HepG2 (cell line): ENCODE measurements at regions not wholly inside any gene's neighbourhood (a gene's known extent, or its start where the extent isn't known, plus 50 kb on each side); places are given as distances from the start of the nearest gene placed in this dataset.

ENCODE experiments used
- ATAC-seq: fragments of 200-7000 bp; cut with Tn5 transposase; 3 replicates; pipeline ENCODE4 v1.9.1; 2020; ENCODE audit warnings: mild to moderate bottlenecking, moderate library complexity
- BruUV-seq: library from RNA; stranded (reverse); fragments of 400-500 nt; replicated peaks from 2 replicates; lab custom pipeline; 2021; lab: Mats Ljungman, UMichigan
- CTCF ChIA-PET: fragments of 300-600 bp; formaldehyde crosslinking; extraction: SDS; loops from one replicate; lab custom pipeline; 2021; ENCODE audit warnings: low total read pairs, inconsistent platforms, low intra/inter-chr PET ratio; lab: Yijun Ruan, JAX
- POLR2A ChIA-PET: fragments of 350-600 bp; sonication (Branson Sonifier 250); formaldehyde crosslinking; loops from one replicate; lab custom pipeline; 2020; ENCODE audit warnings: antibody characterized with exemption, inconsistent platforms; lab: Yijun Ruan, JAX
- DNase-seq: peaks from one replicate; pipeline ENCODE4 v3.0.0-alpha.2; 2015; ENCODE audit warnings: low spot score
- FAIRE-seq: peaks from 3 replicates; lab custom pipeline; 2011; peaks lifted over from hg19 to GRCh38; lab: Jason Lieb, UNC
- H2AFZ ChIP-seq: one replicate; pipeline ENCODE4 v1.6.1; 2011; ENCODE audit warnings: low read length, inconsistent platforms
- H3K27ac ChIP-seq: fragments of 300-600 bp; 3 replicates; pipeline ENCODE4 v1.8.0; 2011; ENCODE audit warnings: mixed run types, mild to moderate bottlenecking, mixed read lengths, low read length, inconsistent platforms; ENCODE audit not compliant: insufficient read depth; ENCODE audit errors: extremely low read length
- H3K27me3 ChIP-seq, 2 experiments: fragments of 200-600 bp in 1 of 2; 2 replicates in 1 of 2; 3 replicates in 1 of 2; pipeline versions ENCODE4 v1.6.0 to v1.8.0; 2011; ENCODE audit warnings: low read length in 2 of 2, mild to moderate bottlenecking in 2 of 2, moderate library complexity in 2 of 2, inconsistent platforms in 1 of 2; ENCODE audit not compliant: insufficient read depth in 2 of 2, control insufficient read depth in 1 of 2
- H3K36me3 ChIP-seq, 2 experiments: fragments of 200-600 bp in 1 of 2; replicated peaks in 1 of 2; 2 replicates in 1 of 2; 3 replicates in 1 of 2; pipeline versions ENCODE4 v1.5.1 to v1.8.0; 2011; ENCODE audit warnings: low read length in 2 of 2, inconsistent platforms in 1 of 2; ENCODE audit not compliant: insufficient read depth in 2 of 2, control insufficient read depth in 1 of 2
- H3K4me1 ChIP-seq: 2 replicates; pipeline ENCODE4 v1.5.1; 2012; ENCODE audit warnings: low read length, inconsistent platforms; ENCODE audit not compliant: insufficient read depth
- H3K4me2 ChIP-seq: 2 replicates; pipeline ENCODE4 v1.6.0; 2011; ENCODE audit warnings: low read depth, low read length, inconsistent platforms
- H3K4me3 ChIP-seq, 3 experiments: fragments of 200-600 bp in 1 of 3; sonication (generic), shearing (Covaris generic) in 1 of 3; replicated peaks in 1 of 3; 2 replicates each; pipeline ENCODE4 v1.5.1; 2011 to 2016; ENCODE audit warnings: low read length in 3 of 3, inconsistent platforms in 2 of 3, low read depth in 2 of 3, mild to moderate bottlenecking in 2 of 3, control low read depth in 1 of 3, mixed read lengths in 1 of 3; ENCODE audit not compliant: insufficient read depth in 1 of 3
- H3K79me2 ChIP-seq: one replicate; pipeline ENCODE4 v1.6.1; 2011; ENCODE audit warnings: low read length, inconsistent platforms; ENCODE audit not compliant: insufficient read depth
- H3K9ac ChIP-seq: 2 replicates; pipeline ENCODE4 v1.6.0; 2011; ENCODE audit warnings: mild to moderate bottlenecking, low read depth, low read length, inconsistent platforms; ENCODE audit not compliant: insufficient read depth
- H3K9me3 ChIP-seq: 2 replicates; pipeline ENCODE4 v1.5.1; 2012; ENCODE audit warnings: mild to moderate bottlenecking, low read length
- H4K20me1 ChIP-seq: 2 replicates; pipeline ENCODE4 v1.6.0; 2011; ENCODE audit warnings: inconsistent platforms, mild to moderate bottlenecking, low read length, moderate library complexity; ENCODE audit not compliant: insufficient read depth
- ADNP ChIP-seq: sonication (generic); formaldehyde crosslinking; IDR thresholded peaks from 2 replicates; pipeline ENCODE4 v1.4.0; 2020; ENCODE audit warnings: missing genetic modification reagents
- ERF ChIP-seq: IDR thresholded peaks from 2 replicates; pipeline ENCODE4 v1.6.1; 2018; ENCODE audit warnings: missing biosample characterization, missing genetic modification reagents
- GTF2F1 ChIP-seq: fragments of 150-350 bp; IDR thresholded peaks from 2 replicates; pipeline ENCODE4 v1.6.1; 2014; ENCODE audit warnings: low read length
- MBD4 ChIP-seq: IDR thresholded peaks from 2 replicates; pipeline ENCODE4 v1.6.1; 2012; ENCODE audit warnings: low read length, inconsistent platforms, borderline replicate concordance
- MEF2D ChIP-seq: sonication (generic); formaldehyde crosslinking; IDR thresholded peaks from 2 replicates; pipeline ENCODE4 v1.5.1; 2020; ENCODE audit warnings: mild to moderate bottlenecking, missing genetic modification reagents
- PHF20 ChIP-seq: sonication (generic); formaldehyde crosslinking; IDR thresholded peaks from 2 replicates; pipeline ENCODE4 v1.5.0; 2020; ENCODE audit warnings: mild to moderate bottlenecking, missing genetic modification reagents
- SIX1 ChIP-seq: sonication (generic); formaldehyde crosslinking; IDR thresholded peaks from 2 replicates; pipeline ENCODE4 v1.4.0; 2020; ENCODE audit warnings: missing genetic modification reagents, borderline replicate concordance
- SKIL ChIP-seq: sonication (generic); formaldehyde crosslinking; IDR thresholded peaks from 2 replicates; pipeline ENCODE4 v1.8.0; 2022; ENCODE audit warnings: missing genetic modification reagents, mild to moderate bottlenecking, moderate library complexity, borderline replicate concordance
- ZBTB43 ChIP-seq: sonication (generic); formaldehyde crosslinking; conservative IDR thresholded peaks from 2 replicates; pipeline ENCODE4 v1.4.0; 2020; ENCODE audit warnings: missing genetic modification reagents
- ZNF629 ChIP-seq: sonication (generic); formaldehyde crosslinking; conservative IDR thresholded peaks from 2 replicates; pipeline ENCODE4 v1.5.0; 2020; ENCODE audit warnings: missing genetic modification reagents
- ZNF7 ChIP-seq: IDR thresholded peaks from 2 replicates; pipeline ENCODE4 v1.6.1; 2016; ENCODE audit warnings: missing biosample characterization, missing genetic modification reagents
- WGBS: methylation state at CpG from one replicate; pipeline ENCODE4 v1.1.6; 2017; ENCODE audit warnings: low lambda C conversion rate; 5-methylcytosine and 5-hydroxymethylcytosine counted together
- in situ Hi-C: cut with HindIII; loops from 2 replicates; pipeline ENCODE4 v1.10.0; 2017; ENCODE audit warnings: low pct_unique_long_range_greater_than_20kb; ENCODE audit not compliant: extremely low pct_ligation_motif_present
- intact Hi-C: fragments of 100-400 bp; cut with micrococcal nuclease; formaldehyde crosslinking; loops from one replicate; pipeline ENCODE4 v1.10.0; 2022; ENCODE audit not compliant: unreplicated experiment

GRCh38 chr5:147174671-147175265 is 60.1 kb upstream of the STK32A start:
- FAIRE-seq (no peak), ATAC-seq (no peak), DNase-seq (no peak)
- no peaks in the 10 kb centered on the region for H3K36me3 ChIP-seq
- no peak overlapping the region for H3K9ac ChIP-seq
- ChIA-PET CTCF (no interaction called here), POLR2A (interaction anchor here (0.7 to 1.1 kb wide), 2 partner anchors 7 to 14 kb away, joined by 3 read pairs; no protein-coding TSS in a partner anchor)
- no peaks in the 10 kb centered on the region for H3K79me2 ChIP-seq
- no peaks in the 10 kb centered on the region for H3K27me3 ChIP-seq
- H3K4me1 ChIP-seq: peaks cover 73% of the 10 kb centered on the region
- H3K9me3 ChIP-seq: no peaks in the 10 kb centered on the region
- intact Hi-C loops (loop anchor here (2.0 to 10.0 kb wide), 2 partner anchors 34 to 970 kb away; partner anchors contain the start of gene RBM27), in situ Hi-C loops (loop anchor here (25.0 kb wide), 1 partner anchor 512 kb away; no protein-coding TSS in a partner anchor)
- BruUV-seq: TSS peak; percentile 84
- no peak for TF ChIP-seq SIX1 (CRISPR knock-in tag)
- no peak for TF ChIP-seq ADNP (CRISPR knock-in tag)
- TF ChIP-seq ERF (CRISPR knock-in tag): no peak
- 0 out of 2 replicates have a peak, but pooled peaks have one; percentile 20 for TF ChIP-seq ZNF7 (CRISPR knock-in tag)
- TF ChIP-seq GTF2F1: no peak
- no peak for TF ChIP-seq MBD4
- TF ChIP-seq MEF2D (CRISPR knock-in tag): no peak
- 0 out of 2 replicates have a peak, but pooled peaks have one; percentile 0 for TF ChIP-seq ZBTB43 (CRISPR knock-in tag)
- no peak for TF ChIP-seq PHF20 (CRISPR knock-in tag)
- TF ChIP-seq ZNF629 (CRISPR knock-in tag): peak; percentile 55
- TF ChIP-seq SKIL (CRISPR knock-in tag): 0 out of 2 replicates have a peak, but pooled peaks have one; percentile 16
- H2AFZ ChIP-seq: no peak overlapping the region
- no peaks in the 10 kb centered on the region for H4K20me1 ChIP-seq
- peak overlapping the region; percentile 82 for H3K27ac ChIP-seq
- no peak overlapping the region; a peak in 1 of 6 replicates for H3K4me3 ChIP-seq
- whole genome bisulfite sequencing: 98% methylated on average over 2 of the region's 2 CpGs
- peak overlapping the region; percentile 35; the same call in 1 of the 2 replicates for H3K4me2 ChIP-seq
